Endodermal cell (in vitro differentiated cells): ENCODE measurements at regions not wholly inside any gene's neighbourhood (a gene's known extent, or its start where the extent isn't known, plus 50 kb on each side); places are given as distances from the start of the nearest gene placed in this dataset.

Experiments used
- DNase-seq: peaks from one replicate; pipeline ENCODE4 v3.0.0-alpha.2; 2017
- H3K27ac ChIP-seq: 2 replicates; pipeline ENCODE4 v1.5.1; 2013; ENCODE audit warnings: mild to moderate bottlenecking, low read depth, low read length, moderate library complexity
- H3K27me3 ChIP-seq: 2 replicates; pipeline ENCODE4 v1.6.1; 2013; ENCODE audit warnings: mild to moderate bottlenecking, low read length, moderate library complexity; ENCODE audit not compliant: insufficient read depth, control insufficient read depth, poor library complexity, severe bottlenecking
- H3K36me3 ChIP-seq: 2 replicates; pipeline ENCODE4 v1.7.0; 2013; ENCODE audit warnings: mild to moderate bottlenecking, low read length, moderate library complexity; ENCODE audit not compliant: control insufficient read depth, insufficient read depth
- H3K4me1 ChIP-seq: one replicate; pipeline ENCODE4 v1.7.0; 2013; ENCODE audit warnings: low read length; ENCODE audit not compliant: control insufficient read depth, insufficient read depth
- H3K4me3 ChIP-seq: 2 replicates; pipeline ENCODE4 v1.5.1; 2013; ENCODE audit warnings: mild to moderate bottlenecking, low read length, moderate library complexity
- H3K9ac ChIP-seq: 2 replicates; pipeline ENCODE4 v1.6.1; 2013; ENCODE audit warnings: mild to moderate bottlenecking, low read length, moderate library complexity; ENCODE audit not compliant: poor library complexity, severe bottlenecking; ENCODE audit errors: extremely low read depth
- H3K9me3 ChIP-seq: 2 replicates; pipeline ENCODE4 v1.6.1; 2013; ENCODE audit warnings: mild to moderate bottlenecking, low read length, moderate library complexity; ENCODE audit not compliant: control insufficient read depth
- H3K27ac Mint-ChIP-seq: 2 replicates; pipeline ENCODE4 v1.8.0; 2020; ENCODE audit warnings: mixed read lengths
- H3K27me3 Mint-ChIP-seq: 2 replicates; pipeline ENCODE4 v1.8.0; 2021; ENCODE audit warnings: mild to moderate bottlenecking, mixed read lengths; ENCODE audit not compliant: insufficient read depth
- H3K36me3 Mint-ChIP-seq: 2 replicates; pipeline ENCODE4 v1.8.0; 2020; ENCODE audit warnings: low read depth, mixed read lengths
- H3K4me1 Mint-ChIP-seq: 2 replicates; pipeline ENCODE4 v1.8.0; 2020; ENCODE audit warnings: mixed read lengths
- H3K4me3 Mint-ChIP-seq: 2 replicates; pipeline ENCODE4 v1.8.0; 2020; ENCODE audit warnings: mild to moderate bottlenecking, moderate library complexity, mixed read lengths
- H3K9me3 Mint-ChIP-seq: 2 replicates; pipeline ENCODE4 v1.8.0; 2020; ENCODE audit warnings: mild to moderate bottlenecking, mixed read lengths
- CTCF ChIP-seq: fragments of 200-600 bp; sonication (generic); conservative IDR thresholded peaks from 2 replicates; pipeline ENCODE4 v1.5.0; 2021; ENCODE audit warnings: antibody characterized with exemption, mild to moderate bottlenecking
- whole genome bisulfite sequencing, 2 experiments: methylation state at CpG; one replicate each; pipeline versions ENCODE4 v1.1.5 to v1.1.7; 2013; ENCODE audit warnings: missing lambda C conversion rate in 2 of 2, mixed read lengths in 1 of 2; ENCODE audit not compliant: insufficient coverage in 1 of 2, insufficient read length in 1 of 2; 5-methylcytosine and 5-hydroxymethylcytosine counted together

GRCh38 chr4:57200799-57201327 is 90.7 kb upstream of the IGFBP7 start:
- H3K4me1 ChIP-seq: no peaks in the 10 kb centered on the region
- 84 to 90% methylated on average over 7 of the region's 7 CpGs for WGBS, 2 experiments
- no peaks in the 10 kb centered on the region for H3K36me3 ChIP-seq
- no peaks in the 10 kb centered on the region for H3K27me3 ChIP-seq
- no peak for DNase-seq
- no peak for TF ChIP-seq CTCF
- Mint-ChIP-seq H3K4me3 (no peak overlapping the region), H3K27ac (no peak overlapping the region), H3K36me3 (no peaks in the 10 kb centered on the region), H3K27me3 (no peaks in the 10 kb centered on the region), H3K4me1 (no peaks in the 10 kb centered on the region), H3K9me3 (no peaks in the 10 kb centered on the region)
- H3K4me3 ChIP-seq: no peak overlapping the region
- H3K27ac ChIP-seq: peak overlapping the region; percentile 67
- no peaks in the 10 kb centered on the region for H3K9me3 ChIP-seq
- no peak overlapping the region for H3K9ac ChIP-seq

- 84 to 100% methylated on average over 1 to 5 of the region's 5 CpGs for WGBS, 2 experiments
- no peaks in the 10 kb centered on the region for H3K36me3 ChIP-seq
- Mint-ChIP-seq H3K27me3 (peaks cover 2% of the 10 kb centered on the region), H3K27ac (no peak overlapping the region), H3K9me3 (peaks cover 2% of the 10 kb centered on the region), H3K36me3 (no peaks in the 10 kb centered on the region), H3K4me1 (peaks cover under 1% of the 10 kb centered on the region), H3K4me3 (no peak overlapping the region)
- H3K9me3 ChIP-seq: no peaks in the 10 kb centered on the region
- no peak overlapping the region for H3K9ac ChIP-seq
- H3K27ac ChIP-seq: no peak overlapping the region
- H3K4me3 ChIP-seq: no peak overlapping the region
- no peaks in the 10 kb centered on the region for H3K4me1 ChIP-seq
- no peaks in the 10 kb centered on the region for H3K27me3 ChIP-seq
- TF ChIP-seq CTCF: peak; percentile 30
- no peak for DNase-seq
These were observed 89.1 kb upstream of the IGFBP7 start for GRCh38 chr4:57199267-57199666.

- Histone ChIP-seq H3K9ac (no peak overlapping the region), H3K9me3 (no peaks in the 10 kb centered on the region), H3K4me1 (no peaks in the 10 kb centered on the region), H3K27ac (no peak overlapping the region), H3K27me3 (peaks cover 18% of the 10 kb centered on the region), H3K4me3 (no peak overlapping the region), H3K36me3 (no peaks in the 10 kb centered on the region)
- no peak overlapping the region for H3K27ac Mint-ChIP-seq
- H3K4me3 Mint-ChIP-seq: no peak overlapping the region
- peaks cover 29% of the 10 kb centered on the region for H3K27me3 Mint-ChIP-seq
- WGBS, 2 experiments: 94 to 98% methylated on average over 23 to 30 of the region's 30 CpGs
- H3K36me3 Mint-ChIP-seq: no peaks in the 10 kb centered on the region
- no peak for DNase-seq
- TF ChIP-seq CTCF: no peak
- peaks cover 12% of the 10 kb centered on the region for H3K4me1 Mint-ChIP-seq
- H3K9me3 Mint-ChIP-seq: peaks cover 4% of the 10 kb centered on the region
These were observed 85.4 kb upstream of the IGFBP7 start for GRCh38 chr4:57195622-57196021.
